HG03521 (cell line): ENCODE measurements at regions not wholly inside any gene's neighbourhood (a gene's known extent, or its start where the extent isn't known, plus 50 kb on each side); places are given as distances from the start of the nearest gene placed in this dataset.

Experiments
- ATAC-seq: cut with Tn5 transposase; IDR thresholded peaks from one replicate; pipeline ENCODE4 v1.9.1; 2021; ENCODE audit warnings: mild to moderate bottlenecking, moderate library complexity; ENCODE audit not compliant: unreplicated experiment

GRCh38 chr13:52975969-52976368 is 52.6 kb upstream of the OLFM4 start:
- ATAC-seq = no peak

- ATAC-seq = no peak
These were observed 53.5 kb upstream of the OLFM4 start for GRCh38 chr13:52975161-52975560.

- ATAC-seq = no peak
These were observed 53.9 kb upstream of the OLFM4 start for GRCh38 chr13:52974711-52975110.

- ATAC-seq = no peak
These were observed 59.2 kb upstream of the OLFM4 start for GRCh38 chr13:52969373-52969772.

GRCh38 chr13:52968074-52968700 is 60.4 kb upstream of the OLFM4 start:
- ATAC-seq = peak; percentile 99

- no peak for ATAC-seq
These were observed 66.6 kb upstream of the OLFM4 start for GRCh38 chr13:52961987-52962386.

- ATAC-seq = no peak
These were observed 67.2 kb upstream of the OLFM4 start for GRCh38 chr13:52961256-52961910.

GRCh38 chr13:52955472-52955874 is 73.1 kb upstream of the OLFM4 start:
- no peak for ATAC-seq

- ATAC-seq = no peak
These were observed 73.8 kb upstream of the OLFM4 start for GRCh38 chr13:52954838-52955237.

- ATAC-seq = no peak
These were observed 78.1 kb upstream of the OLFM4 start for GRCh38 chr13:52950436-52950956.

- ATAC-seq = no peak
These were observed 78.9 kb upstream of the OLFM4 start for GRCh38 chr13:52949742-52950141.

GRCh38 chr13:52949044-52949443 is 79.6 kb upstream of the OLFM4 start:
- no peak for ATAC-seq

- no peak for ATAC-seq
These were observed 80.7 kb upstream of the OLFM4 start for GRCh38 chr13:52947921-52948373.

- ATAC-seq = no peak
These were observed 83.3 kb upstream of the OLFM4 start for GRCh38 chr13:52945348-52945747.

GRCh38 chr13:52944697-52945096 is 83.9 kb upstream of the OLFM4 start:
- ATAC-seq = no peak

GRCh38 chr13:52938065-52938464 is 89.6 kb upstream of the PCDH8 start:
- ATAC-seq = no peak

- no peak for ATAC-seq
These were observed 88.4 kb upstream of the PCDH8 start for GRCh38 chr13:52936806-52937205.

GRCh38 chr13:52934258-52934657 is 85.8 kb upstream of the PCDH8 start:
- no peak for ATAC-seq

- no peak for ATAC-seq
These were observed 85.2 kb upstream of the PCDH8 start for GRCh38 chr13:52933547-52934210.

GRCh38 chr13:52933099-52933498 is 84.7 kb upstream of the PCDH8 start:
- ATAC-seq = no peak

- no peak for ATAC-seq
These were observed 84.2 kb upstream of the PCDH8 start for GRCh38 chr13:52932649-52933048.
